ENCODE measurements at regions not wholly inside any gene's neighbourhood (a gene's known extent, or its start where the extent isn't known, plus 50 kb on each side); places are given as distances from the start of the nearest gene placed in this dataset.

DNA sequence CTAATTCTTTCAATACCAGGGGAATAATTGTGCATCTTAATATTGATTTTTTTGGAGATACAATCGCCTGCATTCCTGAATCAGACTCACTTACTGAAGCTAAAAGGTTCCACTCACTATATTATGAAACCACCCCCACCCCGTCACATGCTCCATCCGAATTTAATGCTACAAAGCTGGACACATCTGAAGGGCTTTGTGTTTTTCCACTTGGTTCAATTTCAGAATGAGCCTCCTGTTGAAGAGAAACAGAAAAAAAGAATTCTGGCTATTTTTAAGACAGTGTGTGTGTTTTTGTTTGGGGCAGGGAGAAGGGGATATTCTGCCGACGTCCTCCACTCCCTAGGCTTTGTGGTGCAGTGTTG lies 165.5 kb upstream of the TBX20 start:
- TF ChIP-seq TCF12 (IDR thresholded peaks at IDR 0.05; ENCODE audit: low read depth) (no peak), RAD21 (IDR thresholded peaks at IDR 0.05; ENCODE audit: low read depth) (no peak), FOXM1 (IDR thresholded peaks at IDR 0.05; ENCODE audit: borderline replicate concordance, low read depth) (no peak), EGR1 (IDR thresholded peaks at IDR 0.05) (no peak), EP300 (IDR thresholded peaks at IDR 0.05; ENCODE audit: borderline replicate concordance) (no peak)
